IMR-90 (cell line): ENCODE measurements at regions not wholly inside any gene's neighbourhood (a gene's known extent, or its start where the extent isn't known, plus 50 kb on each side); places are given as distances from the start of the nearest gene placed in this dataset.

Source experiments
- CEBPB ChIP-seq: IDR thresholded peaks from 2 replicates; pipeline ENCODE4 v1.6.1; 2012; ENCODE audit warnings: low read depth, low read length, improper control_type of control experiment
- FOS ChIP-seq: fragments of 150-350 bp; IDR thresholded peaks from 2 replicates; pipeline ENCODE4 v1.6.1; 2016; ENCODE audit warnings: low read depth, low read length
- MAZ ChIP-seq: IDR thresholded peaks from 2 replicates; pipeline ENCODE4 v1.6.1; 2012; ENCODE audit warnings: low read depth, mild to moderate bottlenecking, low read length, improper control_type of control experiment, moderate library complexity, borderline replicate concordance
- MXI1 ChIP-seq: IDR thresholded peaks from 2 replicates; pipeline ENCODE4 v1.6.1; 2012; ENCODE audit warnings: low read depth, mild to moderate bottlenecking, low read length, moderate library complexity, borderline replicate concordance
- POLR2A ChIP-seq: IDR thresholded peaks from 2 replicates; pipeline ENCODE4 v1.6.1; 2012; ENCODE audit warnings: mild to moderate bottlenecking, low read depth, low read length
- TF ChIP-seq, protein P1 (sequence below): conservative IDR thresholded peaks from 2 replicates; pipeline ENCODE4 v1.5.1; 2012; ENCODE audit warnings: mild to moderate bottlenecking, low read depth, low read length, improper control_type of control experiment
- TF ChIP-seq, protein P2 (sequence below): fragments of 150-350 bp; IDR thresholded peaks from 2 replicates; pipeline ENCODE4 v1.6.1; 2017; ENCODE audit warnings: mild to moderate bottlenecking, antibody characterized with exemption, low read length, low read depth

DNA sequence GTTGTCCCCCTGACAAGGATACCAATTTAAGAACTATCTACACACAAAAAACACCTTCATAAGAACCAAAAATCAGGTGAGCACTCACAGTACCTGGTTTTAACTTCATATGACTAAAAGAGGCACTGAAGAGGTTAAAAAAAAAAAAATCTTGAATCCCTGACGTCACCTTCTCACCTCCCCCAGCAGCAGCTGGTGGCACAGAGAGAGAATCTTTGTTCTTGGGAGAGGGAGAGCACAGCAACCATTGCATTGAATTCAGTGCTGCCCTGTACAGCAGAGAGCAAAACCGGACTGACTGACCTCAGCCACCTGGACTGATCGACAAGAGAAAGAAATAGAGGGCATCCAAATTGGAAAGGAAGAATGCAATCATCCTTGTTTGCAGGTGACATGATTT lies 566.0 kb downstream of the TMX3 start:
- TF ChIP-seq, protein P1, sequence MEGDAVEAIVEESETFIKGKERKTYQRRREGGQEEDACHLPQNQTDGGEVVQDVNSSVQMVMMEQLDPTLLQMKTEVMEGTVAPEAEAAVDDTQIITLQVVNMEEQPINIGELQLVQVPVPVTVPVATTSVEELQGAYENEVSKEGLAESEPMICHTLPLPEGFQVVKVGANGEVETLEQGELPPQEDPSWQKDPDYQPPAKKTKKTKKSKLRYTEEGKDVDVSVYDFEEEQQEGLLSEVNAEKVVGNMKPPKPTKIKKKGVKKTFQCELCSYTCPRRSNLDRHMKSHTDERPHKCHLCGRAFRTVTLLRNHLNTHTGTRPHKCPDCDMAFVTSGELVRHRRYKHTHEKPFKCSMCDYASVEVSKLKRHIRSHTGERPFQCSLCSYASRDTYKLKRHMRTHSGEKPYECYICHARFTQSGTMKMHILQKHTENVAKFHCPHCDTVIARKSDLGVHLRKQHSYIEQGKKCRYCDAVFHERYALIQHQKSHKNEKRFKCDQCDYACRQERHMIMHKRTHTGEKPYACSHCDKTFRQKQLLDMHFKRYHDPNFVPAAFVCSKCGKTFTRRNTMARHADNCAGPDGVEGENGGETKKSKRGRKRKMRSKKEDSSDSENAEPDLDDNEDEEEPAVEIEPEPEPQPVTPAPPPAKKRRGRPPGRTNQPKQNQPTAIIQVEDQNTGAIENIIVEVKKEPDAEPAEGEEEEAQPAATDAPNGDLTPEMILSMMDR: no peak
- TF ChIP-seq POLR2A: no peak
- no peak for TF ChIP-seq MXI1
- TF ChIP-seq, protein P2, sequence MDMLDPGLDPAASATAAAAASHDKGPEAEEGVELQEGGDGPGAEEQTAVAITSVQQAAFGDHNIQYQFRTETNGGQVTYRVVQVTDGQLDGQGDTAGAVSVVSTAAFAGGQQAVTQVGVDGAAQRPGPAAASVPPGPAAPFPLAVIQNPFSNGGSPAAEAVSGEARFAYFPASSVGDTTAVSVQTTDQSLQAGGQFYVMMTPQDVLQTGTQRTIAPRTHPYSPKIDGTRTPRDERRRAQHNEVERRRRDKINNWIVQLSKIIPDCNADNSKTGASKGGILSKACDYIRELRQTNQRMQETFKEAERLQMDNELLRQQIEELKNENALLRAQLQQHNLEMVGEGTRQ: no peak
- no peak for TF ChIP-seq FOS
- no peak for TF ChIP-seq MAZ
- TF ChIP-seq CEBPB: no peak
